ENCODE measurements at regions not wholly inside any gene's neighbourhood (a gene's known extent, or its start where the extent isn't known, plus 50 kb on each side); places are given as distances from the start of the nearest gene placed in this dataset.
"Not testable (repeated sequence)": the region's sequence is repeated elsewhere in the genome, so short reads cannot be mapped to it uniquely, and the experiment has no call there.

DNA sequence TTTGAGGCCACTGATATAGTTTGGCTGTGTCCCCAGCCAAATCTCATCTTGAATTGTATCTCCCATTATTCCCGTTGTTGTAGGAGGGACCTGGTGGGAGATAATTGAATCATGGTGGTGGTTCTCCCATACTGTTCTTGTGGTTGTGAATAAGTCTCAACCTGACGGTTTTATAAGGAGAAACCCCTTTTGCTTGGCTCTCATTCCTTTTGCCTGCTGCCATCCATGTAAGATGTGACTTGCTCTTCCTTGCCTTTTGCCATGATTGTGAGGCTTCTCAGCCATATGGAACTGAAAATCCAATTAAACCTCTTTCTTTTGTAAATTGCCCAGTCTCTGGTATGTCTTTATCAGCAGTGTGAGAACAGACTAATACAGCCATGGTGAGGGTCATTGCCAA lies 431.6 kb upstream of the ID2 start:
- H3K36me3 ChIP-seq (ENCODE audit: control insufficient read depth, insufficient read depth, low read length); H3K4me2 ChIP-seq (ENCODE audit: insufficient read depth, low read length); POLR2A ChIA-PET; CTCF ChIA-PET (ENCODE audit: low intra/inter-chr PET ratio); DNase-seq (ENCODE audit: extremely low read depth in 1 of 4, low spot score in 3 of 4); H4K20me1 ChIP-seq (replicated peaks; ENCODE audit: control insufficient read depth, insufficient read depth, low read length); BruUV-seq (replicated peaks); H3K9ac ChIP-seq (ENCODE audit: insufficient read depth in 1 of 2, low read depth in 2 of 2, low read length in 2 of 2); H3K9me3 ChIP-seq (replicated peaks; ENCODE audit: control insufficient read depth, insufficient read depth, low read depth, low read length); ATAC-seq; in situ Hi-C loops (cut with MboI); H2AFZ ChIP-seq (ENCODE audit: low read depth, low read length); intact Hi-C loops (cut with micrococcal nuclease); H3K79me2 ChIP-seq (ENCODE audit: control insufficient read depth, insufficient read depth, low read length); FAIRE-seq; H3K9me1 ChIP-seq (ENCODE audit: control insufficient read depth, insufficient read depth, low read length); H3K4me1 ChIP-seq (replicated peaks in 1 of 2; ENCODE audit: control insufficient read depth in 2 of 2, insufficient read depth in 2 of 2, low read length in 2 of 2); H3K4me3 ChIP-seq; H3K27ac ChIP-seq (ENCODE audit: extremely low read depth, low read depth, low read length): not testable (repeated sequence)
- 0% methylated on average over 2 of the region's 2 CpGs for WGBS (ENCODE audit: insufficient coverage, low coverage, missing lambda C conversion rate)
- peak; percentile 83 for TF ChIP-seq ZNF431 (CRISPR knock-in tag; IDR thresholded peaks at IDR 0.05)
- H3K27me3 ChIP-seq (ENCODE audit: control insufficient read depth in 2 of 2, insufficient read depth in 2 of 2, low read length in 2 of 2): peaks cover 7 to 12% of the 10 kb centered on the region in 2 experiments; a peak in 4 of 5 replicates

DNA sequence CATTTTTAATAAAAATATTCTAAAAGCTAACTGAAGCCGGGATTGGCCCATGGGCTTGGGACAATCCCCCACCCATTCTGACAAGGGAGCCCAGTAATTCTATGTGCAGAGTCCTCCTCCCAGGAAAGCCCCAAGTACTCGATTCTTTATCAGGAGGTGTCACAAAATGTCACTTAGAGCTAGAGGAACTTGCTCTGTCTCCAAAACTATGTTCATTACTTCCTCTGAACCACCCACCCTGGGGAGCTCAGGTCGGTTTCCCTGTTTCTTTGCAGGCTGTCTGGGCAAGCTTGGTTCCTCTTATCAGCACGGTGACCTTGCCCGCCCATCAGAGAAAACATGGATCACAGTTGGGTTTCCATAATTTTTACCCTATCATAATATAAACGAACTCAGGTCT lies 430.6 kb upstream of the ID2 start:
- no TSS peak for BruUV-seq (replicated peaks)
- ChIA-PET POLR2A (no interaction called here), CTCF (ENCODE audit: low intra/inter-chr PET ratio) (no interaction called here)
- ATAC-seq (no peak), DNase-seq (ENCODE audit: extremely low read depth in 1 of 4, low spot score in 3 of 4) (no peak), FAIRE-seq (no peak)
- WGBS (ENCODE audit: insufficient coverage, low coverage, missing lambda C conversion rate): 0% methylated on average over 6 of the region's 6 CpGs
- intact Hi-C loops (cut with micrococcal nuclease): no loop called here
- no peaks in the 10 kb centered on the region for H3K4me1 ChIP-seq (replicated peaks in 1 of 2; ENCODE audit: control insufficient read depth in 2 of 2, insufficient read depth in 2 of 2, low read length in 2 of 2)
- H3K36me3 ChIP-seq (ENCODE audit: control insufficient read depth, insufficient read depth, low read length): no peaks in the 10 kb centered on the region
- H3K4me2 ChIP-seq (ENCODE audit: insufficient read depth, low read length): no peak overlapping the region
- TF ChIP-seq MCM7 (IDR thresholded peaks at IDR 0.05) (no peak), SUPT5H (IDR thresholded peaks at IDR 0.05) (no peak), SMAD1 (IDR thresholded peaks at IDR 0.05; ENCODE audit: low read depth, low read length, partially characterized antibody) (no peak), ZNF507 (tag; conservative IDR thresholded peaks at IDR 0.05) (no peak), ZNF699 (CRISPR knock-in tag; IDR thresholded peaks at IDR 0.05; ENCODE audit: insufficient replicate concordance) (no peak), FOXK2 (conservative IDR thresholded peaks at IDR 0.05 in 1 of 2, IDR thresholded peaks at IDR 0.05 in 1 of 2; ENCODE audit: low read depth in 2 of 2) (no peak), ARID1B (IDR thresholded peaks at IDR 0.05) (no peak), RBBP5 (IDR thresholded peaks at IDR 0.05; ENCODE audit: borderline replicate concordance, insufficient read depth, low read length, poor library complexity, severe bottlenecking) (no peak), KDM5B (IDR thresholded peaks at IDR 0.05; ENCODE audit: insufficient replicate concordance, low read depth, low read length) (no peak)
- TF ChIP-seq, protein P1, sequence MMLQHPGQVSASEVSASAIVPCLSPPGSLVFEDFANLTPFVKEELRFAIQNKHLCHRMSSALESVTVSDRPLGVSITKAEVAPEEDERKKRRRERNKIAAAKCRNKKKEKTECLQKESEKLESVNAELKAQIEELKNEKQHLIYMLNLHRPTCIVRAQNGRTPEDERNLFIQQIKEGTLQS (IDR thresholded peaks at IDR 0.05): no peak
- TF ChIP-seq, protein P1 (CRISPR knock-in tag; conservative IDR thresholded peaks at IDR 0.05): no peak
- no peak overlapping the region for H3K9ac ChIP-seq (ENCODE audit: insufficient read depth in 1 of 2, low read depth in 2 of 2, low read length in 2 of 2)
- in situ Hi-C loops (cut with MboI): no loop called here
- H3K4me3 ChIP-seq: no peak overlapping the region
- H3K9me1 ChIP-seq (ENCODE audit: control insufficient read depth, insufficient read depth, low read length): no peaks in the 10 kb centered on the region
- H2AFZ ChIP-seq (ENCODE audit: low read depth, low read length): no peak overlapping the region
- H4K20me1 ChIP-seq (replicated peaks; ENCODE audit: control insufficient read depth, insufficient read depth, low read length): no peaks in the 10 kb centered on the region
- peaks cover 7 to 12% of the 10 kb centered on the region in 2 experiments; a peak in 4 of 5 replicates for H3K27me3 ChIP-seq (ENCODE audit: control insufficient read depth in 2 of 2, insufficient read depth in 2 of 2, low read length in 2 of 2)
- no peaks in the 10 kb centered on the region for H3K79me2 ChIP-seq (ENCODE audit: control insufficient read depth, insufficient read depth, low read length)
- H3K27ac ChIP-seq (ENCODE audit: extremely low read depth, low read depth, low read length): no peak overlapping the region
- no peaks in the 10 kb centered on the region for H3K9me3 ChIP-seq (replicated peaks; ENCODE audit: control insufficient read depth, insufficient read depth, low read depth, low read length)

Measured in K562 (cell line).